H1 (cell line): ENCODE measurements at regions not wholly inside any gene's neighbourhood (a gene's known extent, or its start where the extent isn't known, plus 50 kb on each side); places are given as distances from the start of the nearest gene placed in this dataset.
"Not testable (repeated sequence)": the region's sequence is repeated elsewhere in the genome, so short reads cannot be mapped to it uniquely, and the experiment has no call there.

Source experiments
- CTCF ChIA-PET: fragments of 300-600 bp; sonication (Branson Sonifier 250); formaldehyde crosslinking; loops from one replicate; lab custom pipeline; 2021; ENCODE audit not compliant: partially characterized antibody; lab: Charles Lee
- POLR2A ChIA-PET: fragments of 300-600 bp; sonication (Branson Sonifier 250); formaldehyde crosslinking; loops from one replicate; lab custom pipeline; 2021; ENCODE audit warnings: inconsistent platforms; ENCODE audit not compliant: partially characterized antibody; lab: Charles Lee
- DNase-seq, 2 experiments: peaks; one replicate each; pipeline versions ENCODE4 v3.0.0 to v3.0.0-alpha.2; 2010 to 2022; ENCODE audit warnings: low spot score in 2 of 2, low read depth in 1 of 2, mixed read lengths in 1 of 2
- FAIRE-seq: peaks from 2 replicates; lab custom pipeline; 2011; peaks lifted over from hg19 to GRCh38; lab: Jason Lieb, UNC
- H2AFZ ChIP-seq: 2 replicates; pipeline ENCODE4 v1.8.1; 2012; ENCODE audit warnings: low read length, inconsistent platforms
- H2AK5ac ChIP-seq: 2 replicates; pipeline ENCODE4 v1.6.1; 2013; ENCODE audit warnings: low read depth, low read length
- H2BK120ac ChIP-seq: replicated peaks from 2 replicates; pipeline ENCODE3; 2013; ENCODE audit warnings: low read depth, low read length, inconsistent platforms
- H2BK12ac ChIP-seq: 2 replicates; pipeline ENCODE4 v1.6.1; 2013; ENCODE audit warnings: low read depth, low read length
- H2BK15ac ChIP-seq: 2 replicates; pipeline ENCODE4 v1.6.1; 2013; ENCODE audit warnings: low read length
- H2BK20ac ChIP-seq: 2 replicates; pipeline ENCODE4 v1.6.1; 2013; ENCODE audit warnings: low read length
- H2BK5ac ChIP-seq: 2 replicates; pipeline ENCODE4 v1.6.1; 2013; ENCODE audit warnings: low read depth, low read length
- H3K14ac ChIP-seq: 2 replicates; pipeline ENCODE4 v1.6.1; 2013; ENCODE audit warnings: inconsistent platforms; ENCODE audit not compliant: insufficient read length
- H3K18ac ChIP-seq: 2 replicates; pipeline ENCODE4 v1.6.1; 2013; ENCODE audit warnings: low read length; ENCODE audit errors: extremely low read depth
- H3K23ac ChIP-seq: 2 replicates; pipeline ENCODE4 v1.6.1; 2013; ENCODE audit warnings: inconsistent platforms; ENCODE audit not compliant: insufficient read length
- H3K23me2 ChIP-seq: 2 replicates; pipeline ENCODE4 v1.6.1; 2013; ENCODE audit warnings: low read depth, low read length
- H3K27ac ChIP-seq: 2 replicates; pipeline ENCODE4 v1.6.1; 2011; ENCODE audit warnings: low read depth, low read length, inconsistent platforms
- H3K27me3 ChIP-seq, 4 experiments: replicated peaks in 1 of 4; 1 replicate in 1 of 4; 2 replicates in 3 of 4; pipeline versions ENCODE4 v1.6.1 to v1.8.1; 2011 to 2013; ENCODE audit warnings: low read length in 3 of 4, mild to moderate bottlenecking in 3 of 4, inconsistent platforms in 2 of 4, mixed read lengths in 2 of 4, moderate library complexity in 1 of 4; ENCODE audit not compliant: control insufficient read depth in 3 of 4, insufficient read depth in 3 of 4; ENCODE audit errors: extremely low read depth in 1 of 4
- H3K36me3 ChIP-seq, 4 experiments: 2 replicates each; pipeline versions ENCODE4 v1.6.1 to v1.8.1; 2011 to 2013; ENCODE audit warnings: mild to moderate bottlenecking in 4 of 4, low read length in 3 of 4, moderate library complexity in 2 of 4, control low read depth in 1 of 4, inconsistent platforms in 1 of 4; ENCODE audit not compliant: insufficient read depth in 4 of 4, control insufficient read depth in 2 of 4
- H3K4ac ChIP-seq: replicated peaks from 2 replicates; pipeline ENCODE3; 2013; ENCODE audit warnings: low read length, low read depth, mixed read lengths, inconsistent platforms; ENCODE audit not compliant: insufficient read length
- H3K4me1 ChIP-seq, 4 experiments: replicated peaks in 1 of 4; 1 replicate in 1 of 4; 2 replicates in 3 of 4; pipeline versions ENCODE4 v1.6.1 to v1.8.1; 2011 to 2013; ENCODE audit warnings: low read length in 3 of 4, inconsistent platforms in 2 of 4, mixed read lengths in 1 of 4; ENCODE audit not compliant: insufficient read depth in 4 of 4, control insufficient read depth in 3 of 4
- H3K4me2 ChIP-seq, 2 experiments: 2 replicates each; pipeline versions ENCODE4 v1.6.1 to v1.8.1; 2011 to 2013; ENCODE audit warnings: low read depth in 2 of 2, low read length in 2 of 2, control low read depth in 1 of 2, inconsistent platforms in 1 of 2, mild to moderate bottlenecking in 1 of 2; ENCODE audit not compliant: insufficient read depth in 1 of 2
- H3K4me3 ChIP-seq, 4 experiments: fragments of 200-600, 300-600 bp in 1 of 4; sonication (generic), shearing (Covaris generic), sonication (Bioruptor Twin) in 1 of 4; 2 replicates each; pipeline versions ENCODE4 v1.5.1 to v1.8.1; 2011 to 2016; ENCODE audit warnings: low read length in 4 of 4, low read depth in 3 of 4, control low read depth in 2 of 4, inconsistent platforms in 2 of 4, mild to moderate bottlenecking in 2 of 4, mixed read lengths in 1 of 4, moderate library complexity in 1 of 4; ENCODE audit not compliant: insufficient read depth in 2 of 4; ENCODE audit errors: extremely low read depth in 1 of 4
- H3K56ac ChIP-seq: replicated peaks from 2 replicates; pipeline ENCODE3; 2013; ENCODE audit warnings: low read depth, mild to moderate bottlenecking, mixed read lengths, low read length, inconsistent platforms; ENCODE audit not compliant: insufficient read length
- H3K79me1 ChIP-seq: 2 replicates; pipeline ENCODE4 v1.6.1; 2013; ENCODE audit warnings: low read depth, low read length, control low read depth
- H3K79me2 ChIP-seq, 2 experiments: 2 replicates each; pipeline versions ENCODE4 v1.6.1 to v1.8.1; 2012 to 2013; ENCODE audit warnings: low read length in 2 of 2, mild to moderate bottlenecking in 2 of 2, inconsistent platforms in 1 of 2; ENCODE audit not compliant: insufficient read depth in 2 of 2, control insufficient read depth in 1 of 2
- H3K9ac ChIP-seq, 4 experiments: replicated peaks in 1 of 4; 1 replicate in 1 of 4; 2 replicates in 3 of 4; pipeline versions ENCODE4 v1.6.1 to v1.8.1; 2011 to 2013; ENCODE audit warnings: low read depth in 3 of 4, low read length in 3 of 4, control low read depth in 2 of 4, mild to moderate bottlenecking in 2 of 4, moderate library complexity in 2 of 4, inconsistent platforms in 1 of 4; ENCODE audit errors: extremely low read depth in 1 of 4
- H3K9me3 ChIP-seq, 2 experiments: 2 replicates each; pipeline versions ENCODE4 v1.6.1 to v1.8.1; 2012 to 2013; ENCODE audit warnings: mild to moderate bottlenecking in 2 of 2, moderate library complexity in 2 of 2, control low read depth in 1 of 2, inconsistent platforms in 1 of 2, low read depth in 1 of 2, low read length in 1 of 2, mixed read lengths in 1 of 2; ENCODE audit not compliant: insufficient read depth in 2 of 2
- H4K20me1 ChIP-seq, 2 experiments: replicated peaks in 1 of 2; 2 replicates each; pipeline versions ENCODE3 to v1.8.1; 2011 to 2013; ENCODE audit warnings: inconsistent platforms in 2 of 2, low read length in 2 of 2, mild to moderate bottlenecking in 1 of 2; ENCODE audit not compliant: insufficient read depth in 2 of 2, control insufficient read depth in 1 of 2
- H4K5ac ChIP-seq: 2 replicates; pipeline ENCODE4 v1.6.1; 2013; ENCODE audit warnings: low read length, low read depth, mixed read lengths, inconsistent platforms; ENCODE audit not compliant: insufficient read length
- H4K8ac ChIP-seq: 2 replicates; pipeline ENCODE4 v1.8.0; 2013; ENCODE audit warnings: mild to moderate bottlenecking, moderate library complexity, low read length, inconsistent platforms; ENCODE audit not compliant: insufficient read depth; ENCODE audit errors: extremely low read depth
- H4K91ac ChIP-seq: replicated peaks from 2 replicates; pipeline ENCODE3; 2013; ENCODE audit warnings: low read length, mixed read lengths, inconsistent platforms; ENCODE audit not compliant: insufficient read length
- WGBS, 2 experiments: shearing (Covaris generic) in 1 of 2; methylation state at CpG; one replicate each; pipeline versions ENCODE4 v1.1.6 to v1.1.7; 2013 to 2015; ENCODE audit warnings: low lambda C conversion rate in 2 of 2, mixed read lengths in 2 of 2, inconsistent platforms in 1 of 2, low coverage in 1 of 2, missing lambda C conversion rate in 1 of 2; ENCODE audit not compliant: insufficient replicate concordance in 2 of 2, insufficient coverage in 1 of 2, insufficient read length in 1 of 2; ENCODE audit errors: extremely low coverage in 1 of 2, missing lambda C conversion rate in 1 of 2; 5-methylcytosine and 5-hydroxymethylcytosine counted together

DNA sequence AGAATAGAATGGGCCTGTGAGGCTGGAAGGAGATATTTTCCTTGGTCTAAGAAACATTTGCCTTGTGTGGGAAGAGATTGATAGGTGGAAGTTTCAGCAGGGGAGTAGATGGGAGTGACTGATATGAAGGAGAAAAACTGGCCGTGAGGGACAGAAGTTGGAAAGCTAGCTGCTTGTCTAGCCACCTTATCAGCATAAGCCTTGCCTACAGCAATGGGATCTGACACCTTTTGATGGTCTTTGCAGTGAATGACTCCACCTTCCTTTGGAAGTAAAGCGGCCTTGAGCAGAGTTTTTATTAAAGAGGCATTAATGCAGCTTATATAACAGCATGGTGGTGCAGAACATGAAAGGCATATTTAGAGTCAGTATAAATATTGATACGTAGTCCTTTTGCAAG is 120.1 kb upstream of the INTU start:
- H4K20me1 ChIP-seq, H2BK20ac ChIP-seq, H3K79me1 ChIP-seq, H3K4me1 ChIP-seq, H3K23ac ChIP-seq, H4K8ac ChIP-seq, POLR2A ChIA-PET, H3K23me2 ChIP-seq, H2AFZ ChIP-seq, H2AK5ac ChIP-seq, H3K4me2 ChIP-seq, H3K4me3 ChIP-seq, FAIRE-seq, H4K91ac ChIP-seq, H3K4ac ChIP-seq, H2BK15ac ChIP-seq, H3K9ac ChIP-seq, H3K18ac ChIP-seq, H3K56ac ChIP-seq, H3K27ac ChIP-seq, H2BK120ac ChIP-seq, H2BK5ac ChIP-seq, H3K79me2 ChIP-seq, H3K14ac ChIP-seq, DNase-seq, H3K27me3 ChIP-seq, H3K36me3 ChIP-seq, H3K9me3 ChIP-seq, H2BK12ac ChIP-seq, H4K5ac ChIP-seq: not testable (repeated sequence)
- WGBS, 2 experiments: 92% methylated on average over 3 of the region's 3 CpGs; no CpG with 5 or more reads in 1 of the 2 experiments
- CTCF ChIA-PET: interaction anchor here (0.6 kb wide), 1 partner anchor 395 kb away, joined by 3 read pairs; no protein-coding TSS in a partner anchor

DNA sequence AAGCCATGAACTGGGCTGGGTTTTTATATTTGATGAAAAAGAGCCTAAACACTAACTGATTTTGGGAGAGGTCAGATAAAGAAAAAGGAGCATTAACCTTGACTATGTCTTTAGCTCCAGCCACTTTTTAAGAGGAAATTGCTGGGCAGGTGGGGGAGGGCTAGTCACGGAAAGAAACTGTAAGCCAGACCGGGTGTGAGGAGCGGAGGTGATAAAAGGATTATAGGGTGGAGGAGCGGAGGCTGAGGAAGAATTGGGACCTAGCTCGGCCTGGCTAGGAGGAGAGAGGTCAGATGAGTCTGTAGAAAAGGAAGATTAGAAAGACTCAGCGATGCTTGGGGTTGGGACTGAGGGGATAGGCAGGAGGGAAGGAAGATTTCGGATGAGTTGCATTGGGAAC is 117.5 kb upstream of the INTU start:
- H2BK12ac ChIP-seq, H3K18ac ChIP-seq, H3K23me2 ChIP-seq, H3K79me2 ChIP-seq, H2BK120ac ChIP-seq, H2BK15ac ChIP-seq, H3K36me3 ChIP-seq, H4K5ac ChIP-seq, H3K4me2 ChIP-seq, H2AFZ ChIP-seq, H3K4ac ChIP-seq, H4K8ac ChIP-seq, H3K23ac ChIP-seq, H3K9me3 ChIP-seq, H4K20me1 ChIP-seq, CTCF ChIA-PET, H3K9ac ChIP-seq, H3K27me3 ChIP-seq, H3K4me1 ChIP-seq, FAIRE-seq, H3K79me1 ChIP-seq, H3K27ac ChIP-seq, POLR2A ChIA-PET, DNase-seq, H3K56ac ChIP-seq, H3K14ac ChIP-seq, H2BK20ac ChIP-seq, H4K91ac ChIP-seq, H2BK5ac ChIP-seq, H2AK5ac ChIP-seq, H3K4me3 ChIP-seq: not testable (repeated sequence)
- 94% methylated on average over 7 of the region's 7 CpGs; no CpG with 5 or more reads in 1 of the 2 experiments for WGBS, 2 experiments
